Dedifferentiated amniotic fluid mesenchymal stem cell (primary cell): ENCODE measurements at regions not wholly inside any gene's neighbourhood (a gene's known extent, or its start where the extent isn't known, plus 50 kb on each side); places are given as distances from the start of the nearest gene placed in this dataset.

ENCODE experiments used
- DNase-seq: peaks from one replicate; pipeline ENCODE4 v3.0.0-alpha.2; 2016; ENCODE audit errors: extremely low spot score

DNA sequence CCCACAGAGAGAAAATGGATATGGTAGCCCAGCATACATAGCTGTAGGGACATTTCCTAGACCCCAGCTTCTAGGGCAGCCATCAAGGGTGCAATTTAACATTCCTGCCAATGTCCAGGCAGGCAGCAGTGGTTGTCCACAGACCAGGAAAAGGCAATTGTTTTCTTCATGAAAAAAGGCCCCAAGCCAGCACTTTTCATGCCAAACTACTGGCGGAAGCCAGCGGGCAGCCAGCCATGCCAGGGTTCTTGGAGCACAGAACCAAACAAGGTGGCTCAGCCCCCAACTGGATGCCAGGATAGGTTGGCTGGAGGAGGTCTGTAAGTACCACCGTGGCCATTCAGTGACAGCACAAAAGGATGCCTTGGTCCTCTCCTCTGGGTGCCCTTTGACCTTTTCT, 94.6 kb downstream of the BANF2 start:
- no peak for DNase-seq

GRCh38 chr20:17793986-17794385, 94.2 kb downstream of the BANF2 start:
- no peak for DNase-seq

- DNase-seq: no peak
Measured at GRCh38 chr20:17790296-17790695, 90.5 kb downstream of the BANF2 start.

- DNase-seq: no peak
Measured at GRCh38 chr20:17787816-17788215, 88.0 kb downstream of the BANF2 start.

- peak; percentile 37 for DNase-seq
Measured at GRCh38 chr20:17786221-17786718, 86.5 kb downstream of the BANF2 start.
